AG09319 (cell line): ENCODE measurements at regions not wholly inside any gene's neighbourhood (a gene's known extent, or its start where the extent isn't known, plus 50 kb on each side); places are given as distances from the start of the nearest gene placed in this dataset.

Source experiments
- DNase-seq: peaks from one replicate; pipeline ENCODE4 v3.0.0-alpha.2; 2010; ENCODE audit warnings: low read depth; ENCODE audit errors: extremely low read depth
- CTCF ChIP-seq: IDR thresholded peaks from 2 replicates; pipeline ENCODE4 v1.5.1; 2011; ENCODE audit warnings: low read depth, mild to moderate bottlenecking, inconsistent platforms, low read length, moderate library complexity

- no peak for DNase-seq
- no peak for TF ChIP-seq CTCF
Observed at GRCh38 chr12:115396567-115396966, 712.6 kb upstream of the TBX3 start.

DNA sequence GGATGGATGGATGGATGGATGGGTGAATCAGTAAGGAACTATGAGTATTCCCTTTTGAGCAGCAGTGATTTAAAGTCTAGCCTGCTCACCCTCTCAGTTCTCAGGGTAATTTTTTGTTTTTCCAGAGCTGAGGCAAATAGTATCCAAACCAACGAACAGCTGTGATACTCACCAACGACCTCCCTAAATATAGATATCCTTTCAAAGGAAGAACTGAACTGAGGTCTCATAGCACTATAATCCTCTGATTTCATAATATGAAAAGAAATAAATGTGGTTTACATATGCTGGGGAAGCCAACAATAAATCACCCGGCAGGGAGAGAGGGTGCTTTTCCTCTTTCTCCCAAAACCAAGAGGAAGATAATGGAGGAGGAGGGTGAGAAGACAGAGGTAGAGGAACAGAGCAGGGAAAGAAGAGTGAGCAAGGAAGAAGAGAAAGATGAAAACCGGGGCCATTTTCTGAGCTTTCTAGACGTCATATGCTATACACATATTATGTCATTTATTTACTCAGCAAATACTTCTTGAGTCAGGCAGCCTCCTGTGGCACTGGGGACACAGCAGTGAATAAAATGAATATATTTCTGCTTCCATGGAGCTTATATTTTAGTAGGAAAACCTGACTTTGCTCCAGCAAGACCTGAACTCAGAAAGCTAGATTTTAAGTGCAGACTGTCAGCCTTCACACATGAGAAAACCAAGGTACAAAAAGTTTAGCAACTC, 710.7 kb upstream of the TBX3 start:
- DNase-seq: no peak
- no peak for TF ChIP-seq CTCF

GRCh38 chr12:115388139-115388538, 704.2 kb upstream of the TBX3 start:
- no peak for TF ChIP-seq CTCF
- no peak for DNase-seq

- no peak for TF ChIP-seq CTCF
- no peak for DNase-seq
Observed at GRCh38 chr12:115387467-115387901, 703.5 kb upstream of the TBX3 start.

GRCh38 chr12:115386946-115387345, 703.0 kb upstream of the TBX3 start:
- TF ChIP-seq CTCF: no peak
- DNase-seq: no peak

GRCh38 chr12:115385141-115385540, 701.2 kb upstream of the TBX3 start:
- TF ChIP-seq CTCF: no peak
- no peak for DNase-seq

GRCh38 chr12:115384391-115384790, 700.4 kb upstream of the TBX3 start:
- no peak for DNase-seq
- no peak for TF ChIP-seq CTCF
